ENCODE measurements at regions not wholly inside any gene's neighbourhood (a gene's known extent, or its start where the extent isn't known, plus 50 kb on each side); places are given as distances from the start of the nearest gene placed in this dataset.

- TF ChIP-seq CTCF (IDR thresholded peaks at IDR 0.05) (no peak), EZH2 (IDR thresholded peaks at IDR 0.05) (no peak), EZH2phosphoT487 (IDR thresholded peaks at IDR 0.05) (no peak)
Measured at GRCh38 chr3:76038949-76039348, 253.6 kb upstream of the ZNF717 start.
